ENCODE measurements at regions not wholly inside any gene's neighbourhood (a gene's known extent, or its start where the extent isn't known, plus 50 kb on each side); places are given as distances from the start of the nearest gene placed in this dataset.

DNA sequence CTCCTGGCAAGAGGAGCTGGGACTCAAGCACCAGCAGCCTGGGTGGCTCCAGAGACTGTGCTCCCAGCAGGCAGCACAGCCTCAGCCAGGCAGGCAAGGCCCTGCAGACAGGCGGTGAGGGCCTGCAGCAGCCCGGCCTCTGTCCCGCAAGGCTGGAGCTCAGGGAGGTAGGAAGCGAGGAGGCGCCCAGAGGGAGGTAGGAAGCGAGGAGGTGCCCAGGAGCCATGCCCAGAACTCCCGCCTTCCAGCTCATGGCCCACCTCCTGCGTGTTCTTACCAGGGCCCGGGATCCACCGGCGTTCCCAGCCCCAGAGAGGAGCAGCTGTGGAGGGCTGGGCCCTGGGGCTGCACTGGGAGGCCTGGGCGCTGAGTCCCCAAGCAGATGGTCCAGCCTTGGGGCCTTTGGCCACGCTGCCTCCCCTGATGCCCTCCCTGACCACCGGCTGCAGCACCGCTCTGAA is 133.1 kb downstream of the HMX1 start:
- TF ChIP-seq JUN (IDR thresholded peaks at IDR 0.05; ENCODE audit: borderline replicate concordance, insufficient read depth, insufficient read length, low read depth) (no peak), POLR2AphosphoS5 (IDR thresholded peaks at IDR 0.05; ENCODE audit: insufficient read depth, low read depth, low read length) (no peak), CTCF (IDR thresholded peaks at IDR 0.05; ENCODE audit: extremely low read depth in 1 of 2, insufficient read depth in 1 of 2, low read depth in 1 of 2, low read length in 2 of 2) (no peak), POLR2A (IDR thresholded peaks at IDR 0.05; ENCODE audit: low read depth, low read length) (no peak)
